ENCODE measurements at regions not wholly inside any gene's neighbourhood (a gene's known extent, or its start where the extent isn't known, plus 50 kb on each side); places are given as distances from the start of the nearest gene placed in this dataset.

GRCh38 chr13:60332682-60333081, 64.3 kb upstream of the TDRD3 start:
- no peak overlapping the region for H3K4ac ChIP-seq (ENCODE audit: low read depth, low read length)
- ChIA-PET POLR2A (ENCODE audit: unreplicated experiment) (interaction anchor here (0.6 kb wide), 1 partner anchor 1498 kb away, joined by 12 read pairs; no protein-coding TSS in a partner anchor), CTCF (no interaction called here)
- no peak overlapping the region for H2AK9ac ChIP-seq (replicated peaks; ENCODE audit: low read depth, low read length, poor library complexity)
- no peak for TF ChIP-seq USF2 (IDR thresholded peaks at IDR 0.05; ENCODE audit: low read depth, low read length)
- no peak for TF ChIP-seq ELK1 (IDR thresholded peaks at IDR 0.05; ENCODE audit: borderline replicate concordance, low read depth, low read length)
- no peak for TF ChIP-seq FOS (IDR thresholded peaks at IDR 0.05; ENCODE audit: low read depth, low read length)
- no peak for TF ChIP-seq MAZ (IDR thresholded peaks at IDR 0.05; ENCODE audit: borderline replicate concordance, low read depth, low read length)
- TF ChIP-seq MAFK (IDR thresholded peaks at IDR 0.05; ENCODE audit: low read depth, low read length), result no peak
- no peak for TF ChIP-seq RAD21 (IDR thresholded peaks at IDR 0.05; ENCODE audit: low read length)
- TF ChIP-seq MXI1 (IDR thresholded peaks at IDR 0.05; ENCODE audit: borderline replicate concordance, low read depth, low read length), result no peak
- TF ChIP-seq NFE2L2 (IDR thresholded peaks at IDR 0.05; ENCODE audit: low read depth, low read length), result no peak
- no peak for TF ChIP-seq BHLHE40 (IDR thresholded peaks at IDR 0.05; ENCODE audit: low read depth, low read length)
- no peak overlapping the region for H3K27ac ChIP-seq (ENCODE audit: insufficient read depth, low read length)
- H3K36me3 ChIP-seq (ENCODE audit: control insufficient read depth, insufficient read depth, low read length), result no peaks in the 10 kb centered on the region
- no peaks in the 10 kb centered on the region for H3K9me3 ChIP-seq (ENCODE audit: control insufficient read depth, insufficient read depth, low read length)
- H4K91ac ChIP-seq (ENCODE audit: insufficient read depth, low read depth, low read length), result no peak overlapping the region
- H3K14ac ChIP-seq (replicated peaks; ENCODE audit: low read depth, low read length), result no peak overlapping the region
- no peak overlapping the region for H3K4me2 ChIP-seq (ENCODE audit: low read depth, low read length)
- no peak overlapping the region for H4K8ac ChIP-seq (ENCODE audit: low read depth in 2 of 2, low read length in 2 of 2)
- BruUV-seq (replicated peaks), result no TSS peak
- no peak overlapping the region for H3K23ac ChIP-seq (ENCODE audit: low read depth, low read length)
- H2AFZ ChIP-seq (replicated peaks; ENCODE audit: low read length, poor library complexity), result no peak overlapping the region
- DNase-seq (no peak), ATAC-seq (ENCODE audit: low read depth) (no peak)
- no peaks in the 10 kb centered on the region; the same call in 1 of the 2 replicates for H3K27me3 ChIP-seq (ENCODE audit: control insufficient read depth, insufficient read depth, low read length)
- no peak overlapping the region for H2BK120ac ChIP-seq (ENCODE audit: low read depth, low read length)
- H2BK5ac ChIP-seq (ENCODE audit: low read depth, low read length, poor library complexity, severe bottlenecking), result no peak overlapping the region
- WGBS, 2 experiments (ENCODE audit: extremely low coverage in 2 of 2, insufficient read length in 1 of 2), result no CpG with 5 or more reads among the region's 1 CpG
- no peak overlapping the region for H2BK15ac ChIP-seq (ENCODE audit: low read depth, low read length)
- H3K4me1 ChIP-seq (ENCODE audit: control insufficient read depth, insufficient read depth, low read length), result peaks cover 2% of the 10 kb centered on the region; the same call in 1 of the 2 replicates
- H3K9me1 ChIP-seq (ENCODE audit: insufficient read depth, low read length), result no peaks in the 10 kb centered on the region; the same call in 1 of the 2 replicates
- dilution Hi-C loops (cut with HindIII; ENCODE audit: low sequenced_read_pairs, unreplicated experiment) (no loop called here), in situ Hi-C loops (cut with MboI; ENCODE audit: low sequenced_read_pairs) (loop anchor here (25.0 kb wide), 2 partner anchors 645 to 945 kb away; no protein-coding TSS in a partner anchor), intact Hi-C loops (cut with micrococcal nuclease) (no loop called here)
- no peak overlapping the region for H4K5ac ChIP-seq (ENCODE audit: low read depth, low read length)
- H4K20me1 ChIP-seq (ENCODE audit: insufficient read depth, low read length), result no peaks in the 10 kb centered on the region
- H2BK20ac ChIP-seq (ENCODE audit: low read depth, low read length), result no peak overlapping the region
- H2AK5ac ChIP-seq (ENCODE audit: low read depth, low read length), result no peak overlapping the region
- no peak overlapping the region for H3K18ac ChIP-seq (ENCODE audit: low read depth, low read length)
- H3K9ac ChIP-seq (ENCODE audit: low read depth, low read length), result no peak overlapping the region
- no peak overlapping the region for H3K56ac ChIP-seq (ENCODE audit: extremely low read depth, insufficient read depth, low read length)
- no peak overlapping the region for H3K4me3 ChIP-seq (ENCODE audit: insufficient read depth, low read depth, low read length)
- H3K79me1 ChIP-seq (ENCODE audit: low read depth in 1 of 2, low read length in 2 of 2), result no peaks in the 10 kb centered on the region

Data from IMR-90 (cell line).